GM21528 (cell line): ENCODE measurements at regions not wholly inside any gene's neighbourhood (a gene's known extent, or its start where the extent isn't known, plus 50 kb on each side); places are given as distances from the start of the nearest gene placed in this dataset.

Source experiments
- ATAC-seq: cut with Tn5 transposase; IDR thresholded peaks from one replicate; pipeline ENCODE4 v1.9.1; 2021; ENCODE audit warnings: mild to moderate bottlenecking, moderate library complexity; ENCODE audit not compliant: unreplicated experiment, low FRiP score

- no peak for ATAC-seq
Observed at GRCh38 chr5:5828619-5829018, 406.1 kb downstream of the ICE1 start.

GRCh38 chr5:5826911-5827310 is 404.4 kb downstream of the ICE1 start:
- ATAC-seq, result no peak

GRCh38 chr5:5822729-5823257 is 400.3 kb downstream of the ICE1 start:
- no peak for ATAC-seq

GRCh38 chr5:5816960-5817359 is 394.5 kb downstream of the ICE1 start:
- ATAC-seq, result no peak

- no peak for ATAC-seq
Observed at GRCh38 chr5:5813441-5813840, 391.0 kb downstream of the ICE1 start.

GRCh38 chr5:5810461-5810860 is 388.0 kb downstream of the ICE1 start:
- ATAC-seq, result no peak

- no peak for ATAC-seq
Observed at GRCh38 chr5:5805916-5806315, 383.4 kb downstream of the ICE1 start.

- ATAC-seq, result no peak
Observed at GRCh38 chr5:5804478-5805233, 382.2 kb downstream of the ICE1 start.

- ATAC-seq, result no peak
Observed at GRCh38 chr5:5800801-5801761, 378.6 kb downstream of the ICE1 start.

GRCh38 chr5:5799826-5800225 is 377.3 kb downstream of the ICE1 start:
- no peak for ATAC-seq

GRCh38 chr5:5799229-5799628 is 376.8 kb downstream of the ICE1 start:
- no peak for ATAC-seq

- no peak for ATAC-seq
Observed at GRCh38 chr5:5798462-5798861, 376.0 kb downstream of the ICE1 start.

- no peak for ATAC-seq
Observed at GRCh38 chr5:5798041-5798440, 375.6 kb downstream of the ICE1 start.

- ATAC-seq, result no peak
Observed at GRCh38 chr5:5795074-5795771, 372.7 kb downstream of the ICE1 start.

GRCh38 chr5:5794118-5794560 is 371.7 kb downstream of the ICE1 start:
- ATAC-seq, result no peak

- ATAC-seq, result no peak
Observed at GRCh38 chr5:5793242-5794117, 371.0 kb downstream of the ICE1 start.

GRCh38 chr5:5792106-5792505 is 369.6 kb downstream of the ICE1 start:
- no peak for ATAC-seq

- no peak for ATAC-seq
Observed at GRCh38 chr5:5788793-5789192, 366.3 kb downstream of the ICE1 start.

- ATAC-seq, result no peak
Observed at GRCh38 chr5:5787373-5787772, 364.9 kb downstream of the ICE1 start.

- no peak for ATAC-seq
Observed at GRCh38 chr5:5784101-5784500, 361.6 kb downstream of the ICE1 start.
